ENCODE measurements at regions not wholly inside any gene's neighbourhood (a gene's known extent, or its start where the extent isn't known, plus 50 kb on each side); places are given as distances from the start of the nearest gene placed in this dataset.

DNA sequence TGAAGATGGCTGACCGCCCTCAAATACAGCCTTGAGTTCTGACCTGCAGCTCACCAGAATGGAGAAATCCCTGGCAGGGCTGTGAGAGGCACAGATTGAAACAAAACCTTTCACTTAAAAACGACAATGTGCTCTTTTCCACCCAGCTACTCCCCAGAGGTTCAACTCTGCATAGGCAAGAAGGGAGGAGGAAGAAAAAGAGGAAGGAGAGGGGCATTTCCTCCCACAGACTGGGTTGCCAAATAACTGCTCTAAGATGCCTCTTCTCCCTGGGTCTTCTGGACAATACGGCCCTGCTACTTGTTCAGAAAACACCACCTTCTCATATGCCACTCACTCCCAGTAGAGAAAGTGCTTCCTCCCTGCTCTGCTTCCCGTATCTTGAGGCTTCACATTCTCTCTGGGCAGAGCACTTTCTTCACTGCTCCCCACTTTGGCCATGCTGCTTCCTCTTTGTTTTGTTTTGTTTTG is 136.4 kb upstream of the SLC1A4 start:
- TF ChIP-seq, protein P1, sequence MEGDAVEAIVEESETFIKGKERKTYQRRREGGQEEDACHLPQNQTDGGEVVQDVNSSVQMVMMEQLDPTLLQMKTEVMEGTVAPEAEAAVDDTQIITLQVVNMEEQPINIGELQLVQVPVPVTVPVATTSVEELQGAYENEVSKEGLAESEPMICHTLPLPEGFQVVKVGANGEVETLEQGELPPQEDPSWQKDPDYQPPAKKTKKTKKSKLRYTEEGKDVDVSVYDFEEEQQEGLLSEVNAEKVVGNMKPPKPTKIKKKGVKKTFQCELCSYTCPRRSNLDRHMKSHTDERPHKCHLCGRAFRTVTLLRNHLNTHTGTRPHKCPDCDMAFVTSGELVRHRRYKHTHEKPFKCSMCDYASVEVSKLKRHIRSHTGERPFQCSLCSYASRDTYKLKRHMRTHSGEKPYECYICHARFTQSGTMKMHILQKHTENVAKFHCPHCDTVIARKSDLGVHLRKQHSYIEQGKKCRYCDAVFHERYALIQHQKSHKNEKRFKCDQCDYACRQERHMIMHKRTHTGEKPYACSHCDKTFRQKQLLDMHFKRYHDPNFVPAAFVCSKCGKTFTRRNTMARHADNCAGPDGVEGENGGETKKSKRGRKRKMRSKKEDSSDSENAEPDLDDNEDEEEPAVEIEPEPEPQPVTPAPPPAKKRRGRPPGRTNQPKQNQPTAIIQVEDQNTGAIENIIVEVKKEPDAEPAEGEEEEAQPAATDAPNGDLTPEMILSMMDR (IDR thresholded peaks at IDR 0.05; ENCODE audit: low read length): no peak
- TF ChIP-seq EZH2phosphoT487 (IDR thresholded peaks at IDR 0.05; ENCODE audit: low read length) (no peak), EZH2 (optimal IDR thresholded peaks at IDR 0.05; ENCODE audit: low read depth, low read length) (no peak)

All from MM.1S (cell line).